C4-2B (cell line): ENCODE measurements at regions not wholly inside any gene's neighbourhood (a gene's known extent, or its start where the extent isn't known, plus 50 kb on each side); places are given as distances from the start of the nearest gene placed in this dataset.

ENCODE experiments used
- CTCF ChIP-seq: fragments of 450-650 bp; conservative IDR thresholded peaks from 2 replicates; pipeline ENCODE4 v1.5.1; 2017; ENCODE audit warnings: mild to moderate bottlenecking
- ZFX ChIP-seq: fragments of 450-650 bp; IDR thresholded peaks from 2 replicates; pipeline ENCODE4 v1.6.1; 2017

- TF ChIP-seq CTCF (no peak), ZFX (no peak)
Observed at GRCh38 chr5:101948615-101949014, 347.5 kb downstream of the SLCO4C1 start.
